OCI-LY1 (cell line): ENCODE measurements at regions not wholly inside any gene's neighbourhood (a gene's known extent, or its start where the extent isn't known, plus 50 kb on each side); places are given as distances from the start of the nearest gene placed in this dataset.

Source experiments
- H2AFZ ChIP-seq: fragments of 200-600 bp; sonication (generic), shearing (Covaris generic); 2 replicates; pipeline ENCODE4 v1.6.0; 2014; ENCODE audit warnings: antibody characterized with exemption, mild to moderate bottlenecking, low read length
- H3F3A ChIP-seq: fragments of 200-600 bp; sonication (generic), shearing (Covaris generic); 2 replicates; pipeline ENCODE4 v1.6.0; 2014; ENCODE audit warnings: mild to moderate bottlenecking, antibody characterized with exemption, low read length, moderate library complexity; ENCODE audit not compliant: insufficient read depth
- H3K27ac ChIP-seq: fragments of 200-600 bp; sonication (generic); 2 replicates; pipeline ENCODE4 v1.5.1; 2014; ENCODE audit warnings: low read length, mixed run types, mild to moderate bottlenecking, low read depth; ENCODE audit not compliant: poor library complexity, severe bottlenecking
- H3K27me3 ChIP-seq: fragments of 200-600 bp; sonication (generic); 2 replicates; pipeline ENCODE4 v1.6.0; 2014; ENCODE audit warnings: antibody characterized with exemption, mild to moderate bottlenecking, low read length, moderate library complexity; ENCODE audit not compliant: insufficient read depth
- H3K36me3 ChIP-seq: fragments of 200-600 bp; sonication (generic); 2 replicates; pipeline ENCODE4 v1.6.1; 2014; ENCODE audit warnings: mild to moderate bottlenecking, antibody characterized with exemption, low read length, moderate library complexity, mixed read lengths; ENCODE audit not compliant: insufficient read depth
- H3K4me1 ChIP-seq: fragments of 200-600 bp; sonication (generic); 2 replicates; pipeline ENCODE4 v1.5.1; 2014; ENCODE audit warnings: mild to moderate bottlenecking, low read length, moderate library complexity; ENCODE audit not compliant: insufficient read depth, severe bottlenecking
- H3K4me2 ChIP-seq: fragments of 200-600 bp; sonication (generic), shearing (Covaris generic); 2 replicates; pipeline ENCODE4 v1.6.1; 2014; ENCODE audit warnings: low read length
- H3K4me3 ChIP-seq: fragments of 200-600 bp; sonication (generic); 2 replicates; pipeline ENCODE4 v1.5.1; 2014; ENCODE audit warnings: low read length, low read depth, mild to moderate bottlenecking, mixed read lengths; ENCODE audit not compliant: poor library complexity, severe bottlenecking
- H3K79me2 ChIP-seq: fragments of 200-600 bp; shearing (Covaris generic); 2 replicates; pipeline ENCODE4 v1.6.1; 2016; ENCODE audit warnings: mixed run types, low read length, mixed read lengths; ENCODE audit not compliant: insufficient read depth
- H3K9ac ChIP-seq: fragments of 200-600 bp; sonication (generic), shearing (Covaris generic); 2 replicates; pipeline ENCODE4 v1.6.1; 2014; ENCODE audit warnings: mild to moderate bottlenecking, low read length, mixed read lengths
- H3K9me2 ChIP-seq: fragments of 200-600 bp; sonication (generic), shearing (Covaris generic); 2 replicates; pipeline ENCODE4 v1.6.1; 2014; ENCODE audit warnings: low read depth, mild to moderate bottlenecking, low read length, mixed read lengths
- H3K9me3 ChIP-seq: fragments of 200-600 bp; shearing (Covaris generic); 2 replicates; pipeline ENCODE4 v1.6.1; 2014; ENCODE audit warnings: low read length, mixed read lengths
- H4K20me1 ChIP-seq: fragments of 200-600 bp; sonication (generic), shearing (Covaris generic); 2 replicates; pipeline ENCODE4 v1.6.0; 2016; ENCODE audit warnings: mild to moderate bottlenecking, low read length; ENCODE audit not compliant: insufficient read depth
- CTCF ChIP-seq: fragments of 200-600 bp; sonication (generic), shearing (Covaris generic); IDR thresholded peaks from 2 replicates; pipeline ENCODE4 v1.5.1; 2017; ENCODE audit warnings: mild to moderate bottlenecking, antibody characterized with exemption, low read length, moderate library complexity, mixed read lengths
- EZH2 ChIP-seq: fragments of 200-600 bp; sonication (generic), shearing (Covaris generic); IDR thresholded peaks from 2 replicates; pipeline ENCODE4 v1.8.0; 2017; ENCODE audit warnings: borderline replicate concordance, mixed run types, mild to moderate bottlenecking, antibody characterized with exemption, low read length, moderate library complexity, mixed read lengths

- Histone ChIP-seq H3F3A (no peaks in the 10 kb centered on the region), H3K79me2 (no peaks in the 10 kb centered on the region), H3K27ac (no peak overlapping the region), H3K9ac (no peak overlapping the region), H3K4me1 (no peaks in the 10 kb centered on the region), H3K4me3 (no peak overlapping the region), H3K27me3 (no peaks in the 10 kb centered on the region), H3K4me2 (no peak overlapping the region), H2AFZ (no peak overlapping the region), H3K36me3 (no peaks in the 10 kb centered on the region), H3K9me2 (no peaks in the 10 kb centered on the region), H4K20me1 (no peaks in the 10 kb centered on the region), H3K9me3 (no peaks in the 10 kb centered on the region)
- no peak for TF ChIP-seq CTCF
- no peak for TF ChIP-seq EZH2
Measured at GRCh38 chr2:5123582-5124196, 568.5 kb upstream of the SOX11 start.

DNA sequence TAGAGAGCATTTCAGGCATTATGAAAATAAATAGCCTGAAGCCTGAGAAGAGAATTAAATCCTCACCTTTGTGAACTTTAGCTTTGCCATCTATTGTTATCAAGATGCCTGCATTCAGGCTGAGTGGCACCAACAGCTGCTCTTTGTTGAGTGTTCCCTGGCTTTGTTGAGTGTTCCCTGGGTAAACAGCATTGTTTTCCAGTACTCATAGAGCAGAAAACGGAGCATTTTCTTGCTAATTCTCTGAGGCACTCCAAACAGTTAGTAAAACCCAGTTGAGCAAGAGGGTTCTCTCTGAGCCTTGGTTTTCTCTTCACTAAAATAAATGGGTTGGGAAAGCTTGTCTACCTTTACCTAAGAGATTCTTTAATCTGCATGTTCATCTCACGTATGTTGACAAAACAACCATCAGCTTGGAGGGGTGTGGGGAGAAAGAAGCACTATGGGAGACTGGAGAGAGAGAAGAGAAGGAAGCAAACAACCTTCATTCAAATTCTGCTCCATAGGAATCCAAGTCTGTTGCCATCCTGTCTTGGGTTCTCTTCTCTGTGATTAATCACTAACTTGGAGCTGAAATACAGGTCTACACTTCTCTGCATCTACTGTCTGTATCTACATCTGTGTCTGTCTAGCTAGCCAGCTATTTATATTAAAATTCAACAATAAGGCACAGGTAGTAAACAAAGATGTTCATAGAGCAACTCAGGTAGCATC is 567.0 kb upstream of the SOX11 start:
- TF ChIP-seq CTCF (no peak), EZH2 (no peak)
- H3K4me2 ChIP-seq, result no peak overlapping the region
- H3K9ac ChIP-seq, result no peak overlapping the region
- no peaks in the 10 kb centered on the region for H3F3A ChIP-seq
- no peak overlapping the region for H2AFZ ChIP-seq
- no peaks in the 10 kb centered on the region for H3K4me1 ChIP-seq
- H3K27me3 ChIP-seq, result no peaks in the 10 kb centered on the region
- H3K79me2 ChIP-seq, result no peaks in the 10 kb centered on the region
- H3K27ac ChIP-seq, result no peak overlapping the region
- no peaks in the 10 kb centered on the region for H4K20me1 ChIP-seq
- no peaks in the 10 kb centered on the region for H3K9me3 ChIP-seq
- H3K4me3 ChIP-seq, result no peak overlapping the region
- no peaks in the 10 kb centered on the region for H3K9me2 ChIP-seq
- H3K36me3 ChIP-seq, result no peaks in the 10 kb centered on the region

DNA sequence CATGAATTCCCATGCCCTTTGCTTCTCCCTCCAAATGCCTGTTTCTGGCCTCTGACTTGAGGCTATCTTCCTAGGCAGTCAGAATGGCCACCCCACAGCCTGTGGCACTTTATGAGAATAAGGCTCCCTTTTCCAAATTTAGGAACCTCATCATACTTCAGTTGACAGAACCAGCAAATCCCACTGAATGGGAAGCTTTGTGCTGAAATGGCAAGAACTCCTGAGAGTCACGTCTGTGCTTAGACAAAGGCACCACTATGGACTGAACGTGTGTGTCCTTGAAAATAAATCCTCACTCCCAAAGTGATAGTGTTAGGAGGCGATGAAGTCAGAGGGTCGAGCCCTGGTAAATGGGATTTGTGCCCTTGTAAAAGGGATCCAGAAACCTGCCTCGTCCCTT is 559.9 kb upstream of the SOX11 start:
- H3K27ac ChIP-seq, result no peak overlapping the region
- H3K9ac ChIP-seq, result no peak overlapping the region
- no peaks in the 10 kb centered on the region for H3K9me3 ChIP-seq
- H3K36me3 ChIP-seq, result no peaks in the 10 kb centered on the region
- no peaks in the 10 kb centered on the region for H3F3A ChIP-seq
- H3K4me2 ChIP-seq, result no peak overlapping the region
- H3K9me2 ChIP-seq, result no peaks in the 10 kb centered on the region
- H2AFZ ChIP-seq, result no peak overlapping the region
- H3K4me1 ChIP-seq, result no peaks in the 10 kb centered on the region
- no peaks in the 10 kb centered on the region for H3K27me3 ChIP-seq
- no peak overlapping the region for H3K4me3 ChIP-seq
- H3K79me2 ChIP-seq, result no peaks in the 10 kb centered on the region
- no peak for TF ChIP-seq CTCF
- no peak for TF ChIP-seq EZH2
- H4K20me1 ChIP-seq, result no peaks in the 10 kb centered on the region
